GM12878 (cell line): ENCODE measurements at regions not wholly inside any gene's neighbourhood (a gene's known extent, or its start where the extent isn't known, plus 50 kb on each side); places are given as distances from the start of the nearest gene placed in this dataset.

Experiments used
- BCL11A ChIP-seq: IDR thresholded peaks from 2 replicates; pipeline ENCODE4 v1.6.1; 2011; ENCODE audit warnings: low read depth, low read length
- EGR1 ChIP-seq, 2 experiments: IDR thresholded peaks; 1 replicate in 1 of 2; 2 replicates in 1 of 2; pipeline ENCODE4 v1.6.1; 2011 to 2012; ENCODE audit warnings: low read depth in 2 of 2, low read length in 2 of 2, borderline replicate concordance in 1 of 2, mild to moderate bottlenecking in 1 of 2, moderate library complexity in 1 of 2
- NFYB ChIP-seq: IDR thresholded peaks from 2 replicates; pipeline ENCODE4 v1.6.1; 2011; ENCODE audit warnings: low read depth, mild to moderate bottlenecking, low read length, improper control_type of control experiment, moderate library complexity; ENCODE audit not compliant: insufficient read depth
- ZNF592 ChIP-seq: fragments of 450-650 bp; IDR thresholded peaks from 2 replicates; pipeline ENCODE4 v1.6.1; 2017; ENCODE audit warnings: mild to moderate bottlenecking, moderate library complexity
- TF ChIP-seq, protein P1 (sequence below): fragments of 450-650 bp; IDR thresholded peaks from 2 replicates; pipeline ENCODE4 v1.6.1; 2018; ENCODE audit warnings: mild to moderate bottlenecking, low read depth, moderate library complexity; ENCODE audit not compliant: partially characterized antibody

GRCh38 chr10:4662576-4663161 lies 163.3 kb upstream of the AKR1E2 start (continued):
- TF ChIP-seq ZNF592 (no peak), NFYB (no peak), BCL11A (no peak), EGR1 (IDR thresholded peaks at IDR 0.05; ENCODE audit: borderline replicate concordance in 1 of 2, low read depth in 2 of 2, low read length in 2 of 2) (no peak)
- TF ChIP-seq, protein P1, sequence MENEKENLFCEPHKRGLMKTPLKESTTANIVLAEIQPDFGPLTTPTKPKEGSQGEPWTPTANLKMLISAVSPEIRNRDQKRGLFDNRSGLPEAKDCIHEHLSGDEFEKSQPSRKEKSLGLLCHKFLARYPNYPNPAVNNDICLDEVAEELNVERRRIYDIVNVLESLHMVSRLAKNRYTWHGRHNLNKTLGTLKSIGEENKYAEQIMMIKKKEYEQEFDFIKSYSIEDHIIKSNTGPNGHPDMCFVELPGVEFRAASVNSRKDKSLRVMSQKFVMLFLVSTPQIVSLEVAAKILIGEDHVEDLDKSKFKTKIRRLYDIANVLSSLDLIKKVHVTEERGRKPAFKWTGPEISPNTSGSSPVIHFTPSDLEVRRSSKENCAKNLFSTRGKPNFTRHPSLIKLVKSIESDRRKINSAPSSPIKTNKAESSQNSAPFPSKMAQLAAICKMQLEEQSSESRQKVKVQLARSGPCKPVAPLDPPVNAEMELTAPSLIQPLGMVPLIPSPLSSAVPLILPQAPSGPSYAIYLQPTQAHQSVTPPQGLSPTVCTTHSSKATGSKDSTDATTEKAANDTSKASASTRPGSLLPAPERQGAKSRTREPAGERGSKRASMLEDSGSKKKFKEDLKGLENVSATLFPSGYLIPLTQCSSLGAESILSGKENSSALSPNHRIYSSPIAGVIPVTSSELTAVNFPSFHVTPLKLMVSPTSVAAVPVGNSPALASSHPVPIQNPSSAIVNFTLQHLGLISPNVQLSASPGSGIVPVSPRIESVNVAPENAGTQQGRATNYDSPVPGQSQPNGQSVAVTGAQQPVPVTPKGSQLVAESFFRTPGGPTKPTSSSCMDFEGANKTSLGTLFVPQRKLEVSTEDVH: no peak
